ENCODE measurements at regions not wholly inside any gene's neighbourhood (a gene's known extent, or its start where the extent isn't known, plus 50 kb on each side); places are given as distances from the start of the nearest gene placed in this dataset.

- TF ChIP-seq CTCF (IDR thresholded peaks at IDR 0.05; ENCODE audit: low read length) (no peak), EZH2phosphoT487 (IDR thresholded peaks at IDR 0.05; ENCODE audit: low read length) (no peak)
These were observed 169.5 kb upstream of the HAPLN1 start for GRCh38 chr5:83889971-83890745.
